IMR-90 (cell line): ENCODE measurements at regions not wholly inside any gene's neighbourhood (a gene's known extent, or its start where the extent isn't known, plus 50 kb on each side); places are given as distances from the start of the nearest gene placed in this dataset.

Source experiments
- ATAC-seq: fragments of 200-7000 bp; cut with Tn5 transposase; 2 replicates; pipeline ENCODE4 v1.9.1; 2020; ENCODE audit warnings: low read depth, mild to moderate bottlenecking, moderate library complexity
- BruUV-seq: library from RNA; stranded (reverse); fragments of 400-500 nt; replicated peaks from 2 replicates; lab custom pipeline; 2021; lab: Mats Ljungman, UMichigan
- CTCF ChIA-PET: fragments of 300-600 bp; formaldehyde crosslinking; extraction: SDS; loops from one replicate; lab custom pipeline; 2021; ENCODE audit warnings: antibody characterized with exemption; lab: Yijun Ruan, JAX
- POLR2A ChIA-PET: fragments of 300-600 bp; sonication (Branson Sonifier 250); formaldehyde crosslinking; loops from one replicate; lab custom pipeline; 2022; ENCODE audit warnings: antibody characterized with exemption; ENCODE audit not compliant: unreplicated experiment; lab: Charles Lee
- DNase-seq: peaks from one replicate; pipeline ENCODE4 v3.0.0; 2013
- H2AFZ ChIP-seq: replicated peaks from 2 replicates; pipeline ENCODE3; 2013; ENCODE audit warnings: low read length, mild to moderate bottlenecking; ENCODE audit not compliant: poor library complexity
- H2AK5ac ChIP-seq: 2 replicates; pipeline ENCODE4 v1.6.1; 2013; ENCODE audit warnings: low read depth, low read length, inconsistent platforms
- H2AK9ac ChIP-seq: replicated peaks from 2 replicates; pipeline ENCODE3; 2013; ENCODE audit warnings: mild to moderate bottlenecking, low read depth, low read length, moderate library complexity; ENCODE audit not compliant: poor library complexity
- H2BK120ac ChIP-seq: 2 replicates; pipeline ENCODE4 v1.6.1; 2013; ENCODE audit warnings: low read depth, low read length, inconsistent platforms
- H2BK15ac ChIP-seq: 3 replicates; pipeline ENCODE4 v1.6.1; 2013; ENCODE audit warnings: low read depth, low read length, inconsistent platforms
- H2BK20ac ChIP-seq: 2 replicates; pipeline ENCODE4 v1.6.1; 2013; ENCODE audit warnings: low read depth, mild to moderate bottlenecking, inconsistent platforms, low read length, moderate library complexity
- H2BK5ac ChIP-seq: 2 replicates; pipeline ENCODE4 v1.6.1; 2013; ENCODE audit warnings: mild to moderate bottlenecking, low read depth, low read length, inconsistent platforms; ENCODE audit not compliant: poor library complexity, severe bottlenecking
- H3K14ac ChIP-seq: replicated peaks from 2 replicates; pipeline ENCODE4 v1.6.1; 2013; ENCODE audit warnings: low read depth, low read length, inconsistent platforms
- H3K18ac ChIP-seq: 2 replicates; pipeline ENCODE4 v1.6.1; 2013; ENCODE audit warnings: low read depth, low read length, control low read depth
- H3K23ac ChIP-seq: 2 replicates; pipeline ENCODE4 v1.6.1; 2013; ENCODE audit warnings: low read depth, low read length, inconsistent platforms
- H3K27ac ChIP-seq: 2 replicates; pipeline ENCODE4 v1.5.1; 2013; ENCODE audit warnings: mild to moderate bottlenecking, control low read depth, low read length; ENCODE audit not compliant: insufficient read depth
- H3K27me3 ChIP-seq: 2 replicates; pipeline ENCODE4 v1.6.1; 2013; ENCODE audit warnings: low read length; ENCODE audit not compliant: control insufficient read depth, insufficient read depth
- H3K36me3 ChIP-seq: 2 replicates; pipeline ENCODE4 v1.6.1; 2013; ENCODE audit warnings: low read length, mixed read lengths; ENCODE audit not compliant: control insufficient read depth, insufficient read depth
- H3K4ac ChIP-seq: 2 replicates; pipeline ENCODE4 v1.6.1; 2013; ENCODE audit warnings: low read depth, low read length, inconsistent platforms
- H3K4me1 ChIP-seq: 2 replicates; pipeline ENCODE4 v1.6.1; 2013; ENCODE audit warnings: low read length, mixed read lengths; ENCODE audit not compliant: control insufficient read depth, insufficient read depth
- H3K4me2 ChIP-seq: 2 replicates; pipeline ENCODE4 v1.6.1; 2013; ENCODE audit warnings: low read depth, mild to moderate bottlenecking, control low read depth, low read length, moderate library complexity
- H3K4me3 ChIP-seq: 2 replicates; pipeline ENCODE4 v1.5.1; 2013; ENCODE audit warnings: low read depth, mild to moderate bottlenecking, control low read depth, low read length, moderate library complexity; ENCODE audit not compliant: insufficient read depth
- H3K56ac ChIP-seq: 2 replicates; pipeline ENCODE4 v1.6.1; 2013; ENCODE audit warnings: low read length, inconsistent platforms; ENCODE audit not compliant: insufficient read depth; ENCODE audit errors: extremely low read depth
- H3K79me1 ChIP-seq, 2 experiments: 2 replicates each; pipeline ENCODE4 v1.6.1; 2013; ENCODE audit warnings: low read length in 2 of 2, inconsistent platforms in 1 of 2, low read depth in 1 of 2
- H3K9ac ChIP-seq: 2 replicates; pipeline ENCODE4 v1.6.1; 2013; ENCODE audit warnings: low read depth, low read length, control low read depth
- H3K9me1 ChIP-seq: 2 replicates; pipeline ENCODE4 v1.6.1; 2013; ENCODE audit warnings: low read length, inconsistent platforms; ENCODE audit not compliant: insufficient read depth
- H3K9me3 ChIP-seq: 2 replicates; pipeline ENCODE4 v1.6.1; 2013; ENCODE audit warnings: low read length; ENCODE audit not compliant: control insufficient read depth, insufficient read depth
- H4K20me1 ChIP-seq: 2 replicates; pipeline ENCODE4 v1.6.1; 2013; ENCODE audit warnings: low read length, inconsistent platforms; ENCODE audit not compliant: insufficient read depth
- H4K5ac ChIP-seq: 2 replicates; pipeline ENCODE4 v1.6.1; 2013; ENCODE audit warnings: mild to moderate bottlenecking, low read depth, low read length, control low read depth
- H4K8ac ChIP-seq, 2 experiments: 2 replicates each; pipeline ENCODE4 v1.6.1; 2013; ENCODE audit warnings: low read depth in 2 of 2, low read length in 2 of 2, control low read depth in 1 of 2, inconsistent platforms in 1 of 2
- H4K91ac ChIP-seq: 2 replicates; pipeline ENCODE4 v1.6.1; 2013; ENCODE audit warnings: low read depth, low read length, inconsistent platforms; ENCODE audit not compliant: insufficient read depth
- BHLHE40 ChIP-seq: fragments of 150-350 bp; IDR thresholded peaks from 2 replicates; pipeline ENCODE4 v1.6.1; 2016; ENCODE audit warnings: mild to moderate bottlenecking, low read depth, low read length
- CTCF ChIP-seq: conservative IDR thresholded peaks from 2 replicates; pipeline ENCODE4 v1.5.1; 2012; ENCODE audit warnings: mild to moderate bottlenecking, low read depth, low read length, improper control_type of control experiment
- NFE2L2 ChIP-seq: fragments of 150-350 bp; IDR thresholded peaks from 2 replicates; pipeline ENCODE4 v1.6.1; 2016; ENCODE audit warnings: low read depth, mild to moderate bottlenecking, low read length
- WGBS, 2 experiments: methylation state at CpG; one replicate each; pipeline versions ENCODE4 v1.1.5 to v1.1.7; 2013; ENCODE audit warnings: missing lambda C conversion rate in 2 of 2; ENCODE audit not compliant: insufficient read length in 1 of 2; ENCODE audit errors: extremely low coverage in 2 of 2; 5-methylcytosine and 5-hydroxymethylcytosine counted together
- dilution Hi-C: fragments of 300-500 bp; cut with HindIII; formaldehyde crosslinking; loops from one replicate; pipeline ENCODE4 v1.14.3; 2018; ENCODE audit warnings: low sequenced_read_pairs; ENCODE audit not compliant: unreplicated experiment
- in situ Hi-C: fragments of 300-500 bp; cut with MboI; formaldehyde crosslinking; loops from 3 replicates; pipeline ENCODE4 v1.14.3; 2019; ENCODE audit warnings: low sequenced_read_pairs, inconsistent platforms, mixed read lengths
- intact Hi-C: fragments of 100-400 bp; cut with micrococcal nuclease; formaldehyde crosslinking; loops from 2 replicates; pipeline ENCODE4 v1.10.0; 2022

GRCh38 chr15:94638183-94638582 lies 406.8 kb downstream of the MCTP2 start:
- H3K14ac ChIP-seq, result no peak overlapping the region
- H3K9me3 ChIP-seq, result peaks cover 6% of the 10 kb centered on the region; the same call in 1 of the 2 replicates
- H3K4ac ChIP-seq, result no peak overlapping the region
- ATAC-seq, result no peak
- in situ Hi-C loops, result no loop called here
- ChIA-PET POLR2A (no interaction called here), CTCF (no interaction called here)
- H2AFZ ChIP-seq, result no peak overlapping the region
- H3K27ac ChIP-seq, result no peak overlapping the region
- H3K18ac ChIP-seq, result no peak overlapping the region
- no peaks in the 10 kb centered on the region for H4K20me1 ChIP-seq
- H4K91ac ChIP-seq, result no peak overlapping the region
- TF ChIP-seq BHLHE40 (no peak), CTCF (no peak), NFE2L2 (no peak)
- no peak overlapping the region for H3K4me3 ChIP-seq
- no peaks in the 10 kb centered on the region for H3K9me1 ChIP-seq
- no TSS peak for BruUV-seq
- intact Hi-C loops, result no loop called here
- H3K79me1 ChIP-seq, result no peaks in the 10 kb centered on the region
- dilution Hi-C loops, result no loop called here
- no peak overlapping the region for H4K5ac ChIP-seq
- no peak overlapping the region for H4K8ac ChIP-seq
- no peak overlapping the region for H2BK20ac ChIP-seq
- H2BK15ac ChIP-seq, result no peak overlapping the region
- H2AK9ac ChIP-seq, result no peak overlapping the region
- no peak overlapping the region for H2AK5ac ChIP-seq
- H3K23ac ChIP-seq, result no peak overlapping the region
- no peak for DNase-seq
- no peaks in the 10 kb centered on the region for H3K36me3 ChIP-seq
- no peak overlapping the region for H2BK120ac ChIP-seq
- H3K27me3 ChIP-seq, result no peaks in the 10 kb centered on the region
- H3K9ac ChIP-seq, result no peak overlapping the region
- H2BK5ac ChIP-seq, result no peak overlapping the region
- H3K4me1 ChIP-seq, result no peaks in the 10 kb centered on the region
- H3K4me2 ChIP-seq, result no peak overlapping the region
- no peak overlapping the region for H3K56ac ChIP-seq
- no CpG with 5 or more reads among the region's 6 CpGs for WGBS, 2 experiments
